Left lung (tissue), 4 donors: ENCODE measurements at regions not wholly inside any gene's neighbourhood (a gene's known extent, or its start where the extent isn't known, plus 50 kb on each side); places are given as distances from the start of the nearest gene placed in this dataset.
"Not testable (repeated sequence)": the region's sequence is repeated elsewhere in the genome, so short reads cannot be mapped to it uniquely, and the experiment has no call there.

Source experiments
- ATAC-seq: fragments of 200-7000 bp; cut with Tn5 transposase; one replicate; pipeline ENCODE4 v1.9.1; 2020; ENCODE audit warnings: moderate library complexity
- DNase-seq, 4 donors: peaks; one replicate each; pipeline ENCODE4 v3.0.0-alpha.2; 2013 to 2020
- H3K27ac ChIP-seq, 2 donors: fragments of 200-600 bp; sonication (generic) in 1 of 2; one replicate each; pipeline versions ENCODE4 v1.5.0 to v1.8.0; 2020 to 2021
- H3K27me3 ChIP-seq, 2 donors: fragments of 200-600 bp; sonication (generic) in 1 of 2; one replicate each; pipeline versions ENCODE4 v1.5.0 to v1.8.0; 2020 to 2021
- H3K36me3 ChIP-seq, 2 donors: fragments of 200-600 bp; sonication (generic) in 1 of 2; one replicate each; pipeline versions ENCODE4 v1.5.0 to v1.8.0; 2020 to 2021
- H3K4me1 ChIP-seq, 2 donors: fragments of 200-600 bp; one replicate each; pipeline ENCODE4 v1.8.0; 2021
- H3K4me3 ChIP-seq, 2 donors: fragments of 200-600 bp; sonication (generic) in 1 of 2; one replicate each; pipeline versions ENCODE4 v1.5.0 to v1.8.0; 2020 to 2021; ENCODE audit warnings: mild to moderate bottlenecking in 1 of 2
- H3K9me3 ChIP-seq, 2 donors: fragments of 200-600 bp; sonication (generic) in 1 of 2; one replicate each; pipeline versions ENCODE4 v1.5.0 to v1.8.0; 2020 to 2021
- intact Hi-C, 2 donors: fragments of 100-400 bp; cut with DNase I; formaldehyde crosslinking; loops; one replicate each; pipeline versions ENCODE4 v1.11.2 to v1.14.2; 2022
- TF ChIP-seq, protein P1 (sequence below), 2 donors: fragments of 200-600 bp; sonication (generic) in 1 of 2; IDR thresholded peaks; one replicate each; pipeline versions ENCODE4 v1.5.0 to v1.8.0; 2021; ENCODE audit warnings: antibody characterized with exemption in 2 of 2
- donor health status: DM: no; HTN: yes; CAD: no.
- donor health status: DM: no; HTN: no; CAD: no.

DNA sequence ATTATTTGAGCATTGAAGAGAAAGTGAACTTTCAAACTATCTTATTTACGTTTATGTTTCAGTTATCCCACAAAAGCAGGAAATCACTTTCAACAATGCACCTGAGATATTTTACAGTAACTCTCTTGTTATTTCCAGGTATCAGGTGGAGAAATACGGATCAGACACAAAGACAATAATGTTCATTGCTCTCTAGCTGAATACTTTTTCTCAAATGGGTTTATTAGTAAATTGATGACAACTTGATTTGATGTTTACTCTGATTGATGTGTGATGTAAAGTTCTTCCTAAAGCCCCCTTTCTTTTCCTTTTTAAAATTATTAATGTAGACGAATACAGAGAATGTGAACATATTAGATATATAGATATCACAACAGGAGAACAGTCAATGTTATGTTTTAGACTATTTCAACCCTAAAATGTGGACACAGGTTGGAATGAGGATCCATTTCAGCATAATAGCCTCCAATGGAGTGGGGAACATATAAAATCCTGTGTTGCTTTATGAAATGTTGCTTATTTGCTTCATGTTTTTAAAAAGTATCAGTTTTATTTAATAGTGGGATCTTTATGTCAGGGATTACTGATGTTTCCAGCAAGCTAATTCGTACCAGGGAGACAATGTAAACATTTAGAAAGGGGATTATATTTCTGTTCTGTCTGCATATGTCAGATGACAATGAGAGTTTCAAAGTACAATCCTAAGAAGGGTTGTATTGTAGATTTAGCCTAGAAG is 1522.3 kb upstream of the TPTE start:
- H3K9me3 ChIP-seq = peaks cover 0 to 49% of the 10 kb centered on the region in 2 donors
- ATAC-seq (no peak), DNase-seq (no peak)
- H3K4me1 ChIP-seq = no peaks in the 10 kb centered on the region
- H3K27ac ChIP-seq = no peak overlapping the region
- intact Hi-C loops = no loop called here
- peaks cover 0 to 13% of the 10 kb centered on the region in 2 donors for H3K27me3 ChIP-seq
- no peaks in the 10 kb centered on the region for H3K36me3 ChIP-seq
- no peak overlapping the region for H3K4me3 ChIP-seq
- TF ChIP-seq, protein P1, sequence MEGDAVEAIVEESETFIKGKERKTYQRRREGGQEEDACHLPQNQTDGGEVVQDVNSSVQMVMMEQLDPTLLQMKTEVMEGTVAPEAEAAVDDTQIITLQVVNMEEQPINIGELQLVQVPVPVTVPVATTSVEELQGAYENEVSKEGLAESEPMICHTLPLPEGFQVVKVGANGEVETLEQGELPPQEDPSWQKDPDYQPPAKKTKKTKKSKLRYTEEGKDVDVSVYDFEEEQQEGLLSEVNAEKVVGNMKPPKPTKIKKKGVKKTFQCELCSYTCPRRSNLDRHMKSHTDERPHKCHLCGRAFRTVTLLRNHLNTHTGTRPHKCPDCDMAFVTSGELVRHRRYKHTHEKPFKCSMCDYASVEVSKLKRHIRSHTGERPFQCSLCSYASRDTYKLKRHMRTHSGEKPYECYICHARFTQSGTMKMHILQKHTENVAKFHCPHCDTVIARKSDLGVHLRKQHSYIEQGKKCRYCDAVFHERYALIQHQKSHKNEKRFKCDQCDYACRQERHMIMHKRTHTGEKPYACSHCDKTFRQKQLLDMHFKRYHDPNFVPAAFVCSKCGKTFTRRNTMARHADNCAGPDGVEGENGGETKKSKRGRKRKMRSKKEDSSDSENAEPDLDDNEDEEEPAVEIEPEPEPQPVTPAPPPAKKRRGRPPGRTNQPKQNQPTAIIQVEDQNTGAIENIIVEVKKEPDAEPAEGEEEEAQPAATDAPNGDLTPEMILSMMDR (IDR thresholded peaks at IDR 0.05) = no peak

DNA sequence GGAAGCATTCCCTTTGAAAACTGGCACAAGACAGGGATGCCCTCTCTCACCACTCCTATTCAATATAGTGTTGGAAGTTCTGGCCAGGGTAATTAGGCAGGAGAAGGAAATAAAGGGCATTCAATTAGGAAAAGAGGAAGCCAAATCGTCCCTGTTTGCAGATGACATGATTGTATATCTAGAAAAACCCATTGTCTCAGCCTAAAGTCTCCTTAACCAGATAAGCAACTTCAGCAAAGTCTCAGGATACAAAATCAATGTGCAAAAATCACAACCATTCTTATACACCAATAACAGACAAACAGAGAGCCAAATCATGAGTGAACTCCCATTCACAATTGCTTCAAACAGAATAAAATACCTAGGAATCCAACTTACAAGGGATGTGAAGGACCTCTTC is 1521.3 kb upstream of the TPTE start:
- H3K4me1 ChIP-seq, ATAC-seq, H3K36me3 ChIP-seq, H3K27ac ChIP-seq, intact Hi-C loops, H3K4me3 ChIP-seq, DNase-seq: not testable (repeated sequence)
- Histone ChIP-seq H3K27me3 (peaks cover 0 to 17% of the 10 kb centered on the region in 2 donors), H3K9me3 (peaks cover 0 to 40% of the 10 kb centered on the region in 2 donors)

DNA sequence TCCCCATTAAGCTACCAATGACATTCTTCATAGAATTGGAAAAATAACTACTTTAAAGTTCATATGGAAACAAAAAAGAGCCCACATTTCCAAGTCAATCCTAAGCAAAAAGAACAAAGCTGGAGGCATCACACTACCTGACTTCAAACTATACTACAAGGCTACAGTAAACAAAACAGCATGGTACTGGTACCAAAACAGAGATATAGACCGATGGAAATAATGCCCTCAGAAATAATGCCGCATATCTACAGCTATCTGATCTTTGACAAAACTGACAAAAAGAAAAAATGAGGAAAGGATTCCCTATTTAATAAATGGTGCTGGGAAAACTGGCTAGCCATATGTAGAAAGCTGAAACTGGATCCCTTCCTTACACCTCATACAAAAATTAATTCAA is 1520.7 kb upstream of the TPTE start:
- H3K36me3 ChIP-seq, ATAC-seq: not testable (repeated sequence)

DNA sequence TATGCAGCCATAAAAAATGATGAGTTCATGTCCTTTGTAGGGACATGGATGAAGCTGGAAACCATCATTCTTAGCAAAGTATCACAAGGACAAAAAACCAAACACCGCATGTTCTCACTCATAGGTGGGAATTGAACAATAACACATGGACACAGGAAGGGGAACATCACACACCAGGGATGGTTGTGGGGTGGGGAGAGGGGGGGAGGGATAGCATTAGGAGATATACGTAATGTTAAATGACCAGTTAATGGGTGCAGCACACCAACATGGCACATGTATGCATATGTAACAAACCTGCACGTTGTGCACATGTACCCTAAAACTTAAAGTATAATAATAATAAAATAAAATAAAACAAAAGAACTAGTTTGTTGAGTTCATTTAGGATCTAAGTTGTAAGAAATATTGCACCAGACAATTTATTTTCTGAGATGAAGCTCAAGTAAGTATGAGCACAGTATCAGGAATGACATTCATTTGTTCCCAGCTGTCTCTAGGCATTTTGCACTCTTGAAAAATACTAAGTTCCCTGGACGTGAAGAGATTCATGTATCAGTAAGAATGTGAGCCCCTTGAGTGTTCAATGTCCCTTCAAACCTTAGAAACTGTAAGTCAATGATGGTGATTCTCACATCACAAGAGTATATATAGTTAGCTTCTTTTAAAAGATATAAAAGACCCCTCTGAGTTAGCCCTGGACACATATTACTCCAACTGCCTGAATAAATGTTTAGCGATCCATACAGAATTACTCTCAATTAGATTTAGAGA is 1519.3 kb upstream of the TPTE start:
- H3K36me3 ChIP-seq, H3K27ac ChIP-seq, DNase-seq, H3K4me1 ChIP-seq, H3K4me3 ChIP-seq, intact Hi-C loops, ATAC-seq: not testable (repeated sequence)
- Histone ChIP-seq H3K9me3 (peaks cover 0 to 35% of the 10 kb centered on the region in 2 donors), H3K27me3 (peaks cover 0 to 23% of the 10 kb centered on the region in 2 donors)

More for the DNA sequence above, 1520.7 kb upstream of the TPTE start:
- H3K27ac ChIP-seq, H3K4me1 ChIP-seq, DNase-seq, intact Hi-C loops, H3K4me3 ChIP-seq: not testable (repeated sequence)
- peaks cover 0 to 38% of the 10 kb centered on the region in 2 donors for H3K9me3 ChIP-seq
- peaks cover 0 to 20% of the 10 kb centered on the region in 2 donors for H3K27me3 ChIP-seq

DNA sequence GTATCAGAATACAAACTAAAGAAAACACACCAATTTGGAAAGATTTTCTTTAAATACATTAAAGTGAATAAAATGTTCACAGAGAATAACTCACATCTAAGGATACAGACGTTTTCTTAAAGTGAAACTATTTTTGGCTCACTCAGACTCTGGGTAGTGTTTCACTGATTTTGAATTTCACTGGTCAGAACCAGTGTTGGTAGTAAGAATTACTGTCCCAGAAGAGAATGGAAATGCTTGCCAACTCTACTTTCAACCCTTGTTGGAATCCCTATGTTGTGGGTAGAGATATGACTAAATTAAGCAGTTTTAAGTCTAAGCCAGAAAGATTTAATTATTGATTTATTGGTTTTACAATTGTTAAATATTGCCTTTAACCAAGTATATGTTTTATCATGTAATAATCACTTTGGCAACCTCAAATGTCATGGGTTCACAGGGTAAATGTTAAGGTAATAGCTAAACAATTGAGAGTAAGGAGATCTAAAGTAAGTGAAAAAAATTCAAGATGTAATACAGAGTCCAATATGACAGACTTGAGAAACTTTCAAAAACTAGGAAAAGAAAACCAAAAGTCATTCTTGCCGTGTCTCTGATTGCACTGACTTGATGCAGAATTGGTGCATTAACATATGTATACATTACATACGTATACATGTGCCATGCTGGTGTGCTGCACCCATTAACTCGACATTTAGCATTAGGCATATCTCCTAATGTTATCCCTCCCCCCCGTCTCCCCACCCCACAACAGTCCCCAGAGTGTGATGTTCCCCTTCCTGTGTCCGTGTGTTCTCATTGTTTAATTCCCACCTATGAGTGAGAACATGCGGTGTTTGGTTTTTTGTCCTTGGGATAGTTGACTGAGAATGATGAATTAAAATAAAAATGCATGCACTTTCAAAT is 1517.2 kb upstream of the TPTE start:
- intact Hi-C loops, ATAC-seq, DNase-seq: not testable (repeated sequence)

DNA sequence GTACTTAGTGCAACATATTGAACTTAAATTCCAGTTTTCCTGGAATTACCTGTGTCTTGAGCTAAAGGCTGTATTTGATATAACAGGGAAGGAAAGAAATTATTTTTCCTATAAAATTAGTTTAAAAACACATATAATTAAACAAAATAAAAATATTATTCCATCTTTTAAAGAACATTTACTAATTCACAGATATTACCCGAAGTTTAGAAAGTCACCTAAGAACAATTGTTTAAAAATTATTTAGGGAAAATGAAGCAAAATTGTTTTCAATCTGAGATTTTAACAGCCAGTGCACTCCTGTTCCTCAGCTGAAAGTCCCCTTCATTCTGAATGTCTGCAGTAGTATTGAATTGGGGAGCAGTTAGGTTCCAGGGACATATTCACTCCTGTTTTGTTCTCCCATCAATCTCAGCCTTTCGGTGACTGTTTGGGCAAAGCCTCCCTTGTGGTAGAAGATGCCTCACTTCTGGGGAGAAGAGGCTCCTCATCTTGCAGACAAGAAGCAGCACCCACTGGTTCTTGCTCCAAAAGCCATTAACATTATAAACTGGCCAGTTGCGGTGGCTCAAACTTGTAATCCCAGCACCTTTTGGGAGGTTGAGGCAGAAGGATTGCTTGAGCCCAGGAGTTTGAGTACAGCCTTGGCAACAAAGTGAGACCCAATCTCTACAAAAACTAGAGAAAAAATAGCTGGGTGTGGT is 1516.4 kb upstream of the TPTE start:
- intact Hi-C loops, H3K4me1 ChIP-seq, H3K36me3 ChIP-seq, ATAC-seq, H3K4me3 ChIP-seq, DNase-seq, H3K27ac ChIP-seq: not testable (repeated sequence)
- Histone ChIP-seq H3K27me3 (peaks cover 0 to 49% of the 10 kb centered on the region in 2 donors), H3K9me3 (peaks cover 0 to 28% of the 10 kb centered on the region in 2 donors)

More for the DNA sequence above, 1517.2 kb upstream of the TPTE start:
- not testable (repeated sequence) for H3K4me3 ChIP-seq, H3K27ac ChIP-seq, H3K4me1 ChIP-seq, H3K36me3 ChIP-seq
- Histone ChIP-seq H3K27me3 (peaks cover 0 to 43% of the 10 kb centered on the region in 2 donors), H3K9me3 (peaks cover 0 to 35% of the 10 kb centered on the region in 2 donors)

DNA sequence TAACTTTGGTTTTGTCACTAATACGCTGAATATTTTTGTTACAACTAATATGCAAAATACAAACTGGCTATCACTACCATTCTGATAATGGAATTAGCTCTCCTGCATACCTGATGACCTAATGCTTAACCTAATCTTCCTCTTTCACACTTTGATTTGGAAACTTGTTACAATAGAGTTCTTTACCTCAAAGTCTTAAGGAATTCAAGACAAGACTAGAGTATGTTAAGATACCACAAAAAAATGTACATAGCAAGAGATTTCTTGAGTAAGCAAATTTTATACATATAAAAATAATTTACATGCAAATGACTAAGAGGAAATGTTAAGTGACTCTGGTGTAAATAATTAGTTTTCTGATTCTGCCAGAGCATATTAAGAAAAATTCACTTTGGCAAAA is 1515.7 kb upstream of the TPTE start:
- H3K27ac ChIP-seq, ATAC-seq, H3K36me3 ChIP-seq, H3K4me1 ChIP-seq, H3K4me3 ChIP-seq, intact Hi-C loops, DNase-seq: not testable (repeated sequence)
- TF ChIP-seq, protein P1 (IDR thresholded peaks at IDR 0.05) = peak in 1 of 2 donors; percentile 7
- Histone ChIP-seq H3K27me3 (peaks cover 0 to 53% of the 10 kb centered on the region in 2 donors), H3K9me3 (peaks cover 0 to 22% of the 10 kb centered on the region in 2 donors)

DNA sequence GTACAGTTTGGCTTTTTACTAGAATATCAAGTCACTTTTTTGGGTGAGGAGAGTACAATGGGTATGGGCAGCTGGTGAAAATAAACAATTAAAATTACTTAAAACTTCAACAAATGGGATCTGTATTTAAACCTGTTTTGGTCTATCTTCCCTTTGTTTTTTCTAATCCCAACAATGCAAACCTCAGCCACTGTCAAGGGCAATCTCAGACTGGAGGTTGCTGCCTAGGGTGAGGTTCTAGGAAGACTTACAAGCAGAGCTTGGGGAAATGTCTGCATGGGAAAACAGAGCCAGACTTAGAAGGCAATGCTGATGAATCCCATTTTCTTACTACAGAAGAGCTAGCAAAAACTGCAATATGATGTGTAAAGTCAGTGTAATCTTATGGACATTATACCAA is 1515.3 kb upstream of the TPTE start:
- H3K27ac ChIP-seq, DNase-seq, H3K4me1 ChIP-seq, H3K4me3 ChIP-seq, ATAC-seq, H3K36me3 ChIP-seq, intact Hi-C loops: not testable (repeated sequence)
- Histone ChIP-seq H3K9me3 (peaks cover 0 to 20% of the 10 kb centered on the region in 2 donors), H3K27me3 (peaks cover 0 to 58% of the 10 kb centered on the region in 2 donors)

DNA sequence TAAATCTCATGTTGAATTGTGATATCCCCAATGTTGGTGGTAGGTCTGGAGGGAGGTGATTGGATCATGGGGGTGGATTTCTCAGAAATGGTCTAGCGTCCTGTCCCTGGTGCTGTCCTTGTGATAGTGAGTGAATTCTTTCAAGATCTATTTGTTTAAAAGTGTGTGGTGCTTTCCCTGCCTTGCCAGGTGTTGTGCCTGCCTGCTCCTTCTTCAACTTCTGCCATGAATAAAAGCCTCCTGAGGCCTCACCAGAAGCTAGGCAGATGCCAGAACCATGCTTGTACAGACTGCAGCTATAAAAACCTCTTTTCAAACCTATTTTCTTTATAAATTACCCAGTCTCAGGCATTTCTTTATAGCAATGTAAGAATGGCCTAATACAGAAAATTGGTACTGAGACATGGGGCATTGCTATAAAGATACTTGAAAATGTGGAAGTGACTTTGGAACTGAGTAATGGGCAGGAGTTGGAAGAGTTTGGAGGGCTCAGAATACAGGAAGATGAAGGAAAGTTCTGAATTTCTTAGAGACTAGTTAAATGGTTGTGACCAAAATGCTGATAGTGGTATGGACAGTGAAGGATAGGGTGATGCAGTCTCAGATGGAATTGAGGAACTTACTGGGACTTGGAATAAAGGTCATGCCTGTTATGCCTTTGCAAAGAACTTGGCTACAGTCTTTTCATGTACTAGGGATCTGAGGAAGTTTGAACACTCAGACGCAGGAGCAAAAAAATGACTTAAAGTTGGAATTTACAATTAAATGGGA is 1514.6 kb upstream of the TPTE start:
- H3K27ac ChIP-seq, intact Hi-C loops, H3K36me3 ChIP-seq, ATAC-seq, H3K4me1 ChIP-seq, H3K4me3 ChIP-seq, DNase-seq: not testable (repeated sequence)
- H3K27me3 ChIP-seq = peaks cover 0 to 64% of the 10 kb centered on the region in 2 donors
- peaks cover 0 to 19% of the 10 kb centered on the region in 2 donors for H3K9me3 ChIP-seq
